ENCODE measurements at regions not wholly inside any gene's neighbourhood (a gene's known extent, or its start where the extent isn't known, plus 50 kb on each side); places are given as distances from the start of the nearest gene placed in this dataset.

DNA sequence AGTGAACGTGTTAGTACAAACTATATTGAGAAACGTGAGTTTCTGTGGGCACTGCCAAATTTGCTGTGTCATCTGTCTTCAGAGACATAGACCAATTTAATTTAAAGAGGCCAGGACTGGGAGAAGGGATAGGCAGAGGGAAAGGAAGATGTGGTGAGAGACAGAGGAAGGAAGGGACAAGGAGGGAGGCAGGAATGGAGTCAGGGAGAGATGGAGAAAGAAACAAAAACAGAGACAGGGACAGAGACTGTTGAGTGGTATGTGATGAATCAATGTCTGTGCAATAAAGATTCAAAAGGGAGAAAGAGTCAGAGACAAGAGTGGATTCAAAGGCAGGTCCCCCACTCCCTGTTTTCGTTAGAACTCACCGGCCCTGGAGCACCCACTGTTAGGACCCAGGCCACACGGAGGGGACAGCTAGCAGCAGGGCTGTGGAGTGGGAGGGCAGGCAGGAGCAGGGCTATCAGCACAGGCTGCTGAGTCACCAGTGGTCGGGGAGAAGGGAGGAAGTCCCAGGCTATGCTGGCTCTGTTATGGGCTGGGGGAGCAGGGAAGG lies 51.6 kb upstream of the CHD6 start:
- no peak for DNase-seq (ENCODE audit: low spot score)

DNA sequence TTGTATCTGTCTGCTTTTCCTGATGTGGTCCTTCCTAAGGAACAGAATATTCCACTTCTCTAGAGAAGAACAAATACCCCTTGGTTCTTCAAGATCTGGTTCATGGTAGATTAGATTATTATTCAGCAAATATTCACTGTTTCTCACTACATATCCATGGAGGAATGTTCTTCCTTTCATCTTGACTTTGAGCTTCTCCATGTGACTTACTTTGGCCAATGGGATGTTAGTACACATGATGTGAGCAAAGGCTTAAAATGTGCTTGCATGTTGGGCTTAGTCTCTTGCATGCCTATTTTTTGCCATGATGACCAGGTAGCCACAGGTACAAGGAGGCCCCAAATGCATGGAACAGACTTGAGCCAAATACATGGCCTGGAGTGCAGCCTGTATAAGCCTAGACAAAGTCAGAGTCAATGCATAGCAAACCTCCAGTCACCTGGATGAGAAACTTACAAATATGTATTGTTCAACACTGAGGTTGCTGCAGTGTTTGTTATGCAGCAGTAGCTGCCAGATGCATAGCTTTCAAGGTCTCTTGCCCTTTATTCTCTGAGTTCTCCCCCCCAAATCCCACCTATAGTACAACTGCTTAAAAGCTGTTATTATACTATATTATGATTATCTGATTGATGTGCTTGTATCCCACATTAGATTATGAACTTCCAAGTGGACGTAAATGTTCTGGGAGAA lies 50.0 kb upstream of the CHD6 start:
- DNase-seq (ENCODE audit: low spot score): no peak

Data from AG08396 (cell line).